HUDEP-2 (cell line): ENCODE measurements at regions not wholly inside any gene's neighbourhood (a gene's known extent, or its start where the extent isn't known, plus 50 kb on each side); places are given as distances from the start of the nearest gene placed in this dataset.
A peak's percentile ranks its signal among the peaks of the same experiment; 100 is the strongest.

Experiments used
- DNase-seq, 76 experiments: peaks; one replicate each; lab custom pipeline; 2025; ENCODE audit not compliant: unreplicated experiment in 76 of 76; lab: John Stamatoyannopoulos, UW

DNA sequence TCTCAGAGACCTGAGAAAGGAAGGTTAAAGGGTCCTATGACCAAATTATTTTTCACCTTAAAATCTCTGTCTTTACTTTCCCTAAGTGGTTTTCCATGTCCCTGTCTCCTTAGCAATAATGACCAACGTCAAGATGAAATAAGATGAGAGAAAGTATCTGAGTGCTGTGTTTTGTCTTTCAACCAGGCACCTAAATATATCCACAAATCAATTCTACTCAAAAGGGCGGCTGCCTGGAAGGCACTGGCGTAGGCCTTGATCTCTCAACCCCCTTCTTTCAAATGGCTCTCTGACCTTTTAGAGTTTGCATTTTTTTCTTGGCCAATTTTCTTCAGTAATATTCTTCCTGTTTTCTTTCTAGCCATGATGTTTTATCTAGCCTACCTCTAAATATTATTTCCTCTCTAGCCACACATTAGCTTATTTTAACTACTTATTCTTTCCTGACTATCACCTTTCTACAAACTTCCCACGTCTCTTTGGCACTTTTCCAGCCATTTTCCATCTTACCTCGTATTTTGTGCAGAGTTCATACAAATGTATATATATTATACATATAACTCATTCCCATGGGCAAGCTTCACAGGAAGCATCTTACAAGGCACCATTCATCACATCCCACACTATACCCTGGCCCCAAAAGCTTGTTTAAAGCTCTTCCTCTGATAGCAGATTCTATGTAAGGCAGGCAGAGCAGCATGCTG, 204.5 kb downstream of the SNX18 start:
- DNase-seq: no peak

DNA sequence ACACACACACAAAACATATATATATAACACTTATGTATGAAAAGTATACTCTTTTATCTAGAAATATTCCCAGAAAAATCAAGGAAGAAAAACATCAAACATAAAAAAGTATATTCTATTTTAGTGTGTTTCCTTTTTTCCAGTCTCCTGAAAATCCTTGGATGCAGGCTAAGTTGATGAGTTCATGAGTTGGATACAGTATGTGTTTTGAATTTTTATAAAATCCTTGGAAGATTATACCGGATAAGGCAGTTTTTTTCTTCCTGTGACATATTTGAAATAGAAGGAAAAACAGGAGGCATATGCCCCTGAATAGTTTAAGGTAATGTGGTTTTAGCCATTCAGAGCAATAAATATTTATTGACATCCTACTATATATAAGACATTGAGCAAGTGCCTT, 203.6 kb downstream of the SNX18 start:
- DNase-seq: no peak

DNA sequence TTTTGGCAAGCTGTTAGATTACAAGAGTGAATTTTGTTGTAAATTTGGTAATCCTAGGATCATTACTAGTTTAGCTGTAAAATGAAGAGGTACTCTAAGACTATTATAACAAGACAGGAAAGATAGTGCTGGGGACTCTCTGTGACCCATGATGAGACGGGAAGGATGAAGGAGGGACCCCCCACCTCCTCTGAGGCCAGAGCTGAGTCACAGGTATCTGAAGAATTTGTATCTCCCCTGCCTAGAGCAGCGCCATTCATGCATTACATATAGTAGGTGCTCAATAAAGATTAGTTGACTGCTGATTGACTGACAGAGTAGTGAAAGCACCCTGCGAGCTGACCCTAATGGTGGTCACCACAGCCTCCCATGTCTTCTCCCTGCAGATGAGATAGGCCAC, 202.8 kb downstream of the SNX18 start:
- DNase-seq: no peak

DNA sequence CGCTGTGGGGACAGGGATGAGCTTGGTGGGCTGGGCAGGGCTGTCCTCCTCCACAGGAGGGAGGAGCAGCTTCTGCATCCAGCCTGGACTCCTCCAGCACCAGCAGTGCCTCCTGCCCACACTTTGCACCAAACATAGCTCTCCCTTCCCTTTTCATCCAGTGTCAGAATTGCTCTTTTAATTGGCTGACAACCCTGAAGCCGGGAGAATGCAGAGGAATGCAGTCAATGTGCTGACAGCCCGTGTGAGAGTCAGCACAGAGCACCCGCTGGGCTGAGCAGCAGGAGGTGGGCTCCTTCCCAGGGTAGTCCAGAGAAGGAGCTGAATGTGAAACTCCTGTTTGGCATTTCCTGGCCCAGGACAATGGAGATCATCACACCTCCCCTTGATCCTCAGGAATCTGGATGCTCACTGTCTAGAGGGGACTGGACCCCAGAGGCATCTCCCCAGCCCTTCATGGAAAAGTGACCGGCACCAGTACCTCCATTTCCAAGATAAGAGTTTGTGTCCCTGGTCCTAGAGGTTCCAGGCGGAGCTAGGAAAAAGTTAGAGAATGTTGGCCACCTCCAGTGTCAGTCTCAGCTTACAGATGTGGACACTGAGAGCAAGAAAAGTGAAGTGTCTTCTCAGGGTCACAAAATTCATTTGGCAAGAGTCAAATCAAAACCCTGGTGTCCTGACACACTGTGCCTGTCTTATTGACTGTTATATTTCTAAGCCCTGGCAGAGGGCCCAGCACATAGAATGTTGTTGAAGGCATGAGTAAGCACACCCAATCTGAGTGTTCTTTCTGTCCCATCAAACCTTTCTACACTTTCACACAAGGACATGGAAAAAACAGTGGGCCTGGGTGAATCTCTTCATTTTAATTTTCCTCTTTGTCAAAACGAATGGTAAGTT, 202.1 kb downstream of the SNX18 start:
- peak in 2 of 76 experiments; percentile 10 to 16 for DNase-seq

DNA sequence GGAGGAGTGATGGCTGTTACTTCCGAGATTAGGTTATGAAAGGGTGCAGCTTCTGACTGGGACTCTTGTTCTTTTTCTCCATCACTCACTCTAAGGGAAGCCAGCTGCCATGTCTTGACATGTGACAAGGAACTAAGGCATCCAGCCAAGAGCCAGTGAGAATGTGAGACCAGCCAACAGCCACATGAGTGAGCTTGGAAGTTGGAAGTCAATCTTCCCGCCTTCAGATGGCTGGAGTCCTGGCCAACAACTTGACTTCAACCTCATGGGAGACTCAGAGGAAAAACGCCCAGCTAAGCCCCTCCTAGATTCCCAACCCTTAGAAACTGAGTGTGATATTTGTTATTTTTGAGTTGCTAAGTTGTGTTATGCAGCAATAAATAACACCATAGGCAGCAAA, 201.1 kb downstream of the SNX18 start:
- no peak for DNase-seq

DNA sequence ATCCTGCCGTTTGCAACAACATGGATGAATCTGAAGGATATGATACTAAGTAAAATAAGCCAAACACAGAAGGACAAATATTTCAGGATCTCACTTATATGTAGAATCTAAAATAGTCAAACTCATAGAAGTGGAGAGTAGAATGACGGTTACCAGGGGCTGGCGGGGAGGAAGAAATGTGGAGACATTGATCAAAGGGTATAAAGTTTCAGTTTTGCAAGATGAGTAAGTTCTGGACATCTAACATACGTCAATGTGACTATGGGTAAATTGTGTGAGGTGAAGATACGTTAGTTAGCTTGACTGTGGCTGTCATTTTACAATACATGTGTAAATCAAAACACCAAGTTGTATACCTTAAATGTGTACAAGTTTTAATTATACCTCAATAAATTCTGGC, 200.3 kb downstream of the SNX18 start:
- no peak for DNase-seq

DNA sequence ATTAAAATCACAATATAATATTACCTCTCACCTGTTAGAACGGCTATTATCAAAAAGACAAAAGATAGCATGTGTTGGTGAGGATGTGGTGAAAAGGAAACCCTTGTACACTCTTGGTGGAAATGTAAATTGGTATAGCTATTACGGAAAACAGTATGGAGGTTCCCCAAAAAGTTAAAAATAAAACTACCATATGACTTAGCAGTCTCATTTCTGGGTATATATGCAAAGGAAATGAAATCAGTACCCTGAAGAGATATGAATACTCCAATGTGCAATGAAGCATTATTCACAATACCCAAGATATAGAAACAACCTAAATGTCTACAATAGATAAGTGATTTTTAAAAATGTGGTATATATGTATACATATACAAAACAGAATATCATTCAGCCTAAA, 199.9 kb downstream of the SNX18 start:
- DNase-seq: no peak

DNA sequence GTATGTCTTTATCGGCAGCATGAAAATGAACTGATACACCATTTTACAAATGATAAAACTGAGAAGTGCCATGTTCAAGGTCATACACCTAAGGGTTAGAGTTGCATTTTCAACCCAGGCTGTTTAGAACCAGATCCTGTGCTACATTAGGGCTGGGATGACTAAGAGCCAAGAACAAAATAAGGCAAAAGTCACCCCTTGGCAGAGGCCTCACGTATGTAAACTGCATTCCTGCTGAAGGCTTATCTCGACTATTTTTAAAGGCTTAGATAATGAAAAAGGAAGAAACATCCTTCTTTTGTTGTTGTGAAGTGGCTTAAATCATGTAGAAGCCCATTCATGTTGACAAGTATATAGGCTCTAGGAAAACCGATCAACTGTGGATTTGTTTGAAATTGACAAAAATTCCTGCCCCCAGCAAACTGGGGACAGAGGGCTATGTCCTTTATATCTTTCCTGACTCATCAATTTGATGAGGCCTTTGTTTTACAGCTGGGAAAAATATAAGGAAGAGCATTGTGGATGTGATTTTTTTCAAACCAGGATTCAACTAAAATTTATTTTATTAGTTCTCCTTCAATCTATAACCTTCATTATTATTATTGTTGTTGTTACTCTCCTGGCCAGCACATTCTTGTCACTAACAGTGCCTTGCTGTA, 196.5 kb downstream of the SNX18 start:
- DNase-seq: no peak

DNA sequence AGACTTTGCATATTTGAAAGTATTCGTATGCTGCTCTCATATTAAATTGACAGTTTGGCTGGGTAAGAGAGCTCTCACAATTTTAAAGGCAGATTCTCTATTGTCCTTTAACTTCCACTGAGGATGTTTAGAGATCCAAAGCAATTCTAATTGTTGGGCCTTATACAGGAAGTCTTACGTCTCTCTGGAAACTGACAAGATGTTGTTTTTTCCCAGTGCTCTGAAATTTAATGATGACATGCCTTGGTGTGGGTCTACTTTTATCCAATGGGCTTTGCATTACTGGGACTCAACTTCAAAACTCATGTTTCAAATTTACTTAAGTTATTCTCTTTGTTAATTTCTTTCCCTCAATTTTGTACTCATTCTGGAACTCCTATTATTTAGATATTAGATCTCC, 191.5 kb downstream of the SNX18 start:
- DNase-seq: no peak

DNA sequence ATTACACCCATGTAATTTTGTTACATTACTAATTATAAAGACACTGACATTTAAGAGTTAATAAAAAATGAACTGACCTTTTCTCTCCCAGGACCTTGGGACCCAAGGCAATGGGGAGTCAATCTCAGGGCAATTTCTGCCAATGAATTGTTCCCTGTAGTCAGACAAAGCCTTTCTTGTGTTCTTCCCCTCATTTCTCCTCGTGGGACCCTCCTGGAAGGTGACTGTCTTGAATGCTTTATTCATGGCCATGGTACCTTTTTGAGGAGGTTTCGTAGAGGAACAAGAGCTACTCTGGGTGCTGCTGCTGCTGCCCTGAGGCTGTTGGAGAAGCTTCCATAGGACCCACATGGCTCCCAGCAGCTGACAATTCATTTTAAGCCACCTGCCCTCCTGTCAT, 190.3 kb downstream of the SNX18 start:
- DNase-seq: no peak

DNA sequence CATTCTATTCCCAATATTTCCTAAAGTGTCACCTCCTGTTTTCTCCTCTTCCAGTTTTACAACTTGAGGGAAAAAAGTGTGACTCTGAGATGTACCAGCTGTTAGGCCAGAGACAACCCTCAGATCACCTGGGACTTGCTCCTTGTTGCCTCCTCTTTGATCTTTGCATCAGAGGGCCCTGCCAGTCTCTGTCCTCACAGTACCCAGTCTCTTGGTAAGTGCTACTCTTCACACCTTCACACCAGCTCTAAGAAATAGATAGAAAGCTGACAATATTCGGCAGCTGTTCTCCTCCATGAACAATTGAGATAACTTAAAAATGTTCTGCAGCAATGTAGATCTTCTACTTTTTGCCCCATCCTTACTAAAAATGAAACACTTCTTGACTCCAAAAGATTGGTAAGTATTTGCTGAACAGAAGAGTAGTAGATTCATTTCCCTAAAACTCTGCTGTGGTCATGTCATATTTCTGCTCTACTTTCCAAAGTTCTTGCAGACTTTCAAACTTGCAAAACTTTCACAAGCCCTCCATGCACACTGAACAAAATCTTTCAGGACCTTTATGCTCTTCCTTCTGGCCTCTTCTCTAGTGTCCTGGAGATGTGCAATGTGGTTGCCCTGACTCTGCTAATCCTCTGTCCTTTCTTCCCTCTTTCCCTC, 188.6 kb downstream of the SNX18 start:
- no peak for DNase-seq

DNA sequence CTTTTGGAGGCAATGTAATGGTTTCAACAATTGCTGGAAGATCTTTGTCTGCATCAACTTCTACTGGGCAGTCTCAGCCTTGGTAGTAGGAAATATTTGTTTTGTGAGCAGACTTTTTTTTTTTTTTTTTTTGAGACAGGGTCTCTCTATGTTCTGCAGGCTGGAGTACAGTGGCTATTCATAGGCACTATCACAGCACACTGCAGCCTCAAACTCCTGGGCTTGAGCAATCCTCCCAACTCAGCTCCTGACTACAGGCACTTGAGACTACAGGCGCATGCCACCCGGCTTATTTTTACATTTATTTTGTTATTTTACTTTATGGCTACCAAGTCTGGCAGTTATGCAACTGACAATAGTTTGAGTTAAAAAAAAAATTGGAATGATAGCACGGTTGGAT, 187.3 kb downstream of the SNX18 start:
- DNase-seq: no peak

DNA sequence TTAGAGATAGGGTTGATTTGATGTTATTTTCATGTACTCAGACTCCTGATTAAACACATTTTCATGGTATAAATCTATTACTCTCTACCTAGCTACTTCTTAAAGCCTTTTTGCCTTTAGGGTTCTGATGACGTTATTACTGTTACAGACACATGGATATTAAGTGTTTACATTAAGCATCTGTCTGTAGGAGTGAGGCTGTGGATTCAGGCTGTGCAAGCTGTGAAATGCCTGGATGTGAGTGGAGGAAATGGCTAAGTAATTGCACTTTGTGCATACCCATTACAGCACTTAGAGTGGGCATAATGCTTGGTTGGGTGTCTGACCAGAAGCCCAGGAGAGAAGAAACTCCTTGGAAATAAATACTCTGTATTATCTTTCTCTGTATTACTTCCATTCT, 186.8 kb downstream of the SNX18 start:
- no peak for DNase-seq

DNA sequence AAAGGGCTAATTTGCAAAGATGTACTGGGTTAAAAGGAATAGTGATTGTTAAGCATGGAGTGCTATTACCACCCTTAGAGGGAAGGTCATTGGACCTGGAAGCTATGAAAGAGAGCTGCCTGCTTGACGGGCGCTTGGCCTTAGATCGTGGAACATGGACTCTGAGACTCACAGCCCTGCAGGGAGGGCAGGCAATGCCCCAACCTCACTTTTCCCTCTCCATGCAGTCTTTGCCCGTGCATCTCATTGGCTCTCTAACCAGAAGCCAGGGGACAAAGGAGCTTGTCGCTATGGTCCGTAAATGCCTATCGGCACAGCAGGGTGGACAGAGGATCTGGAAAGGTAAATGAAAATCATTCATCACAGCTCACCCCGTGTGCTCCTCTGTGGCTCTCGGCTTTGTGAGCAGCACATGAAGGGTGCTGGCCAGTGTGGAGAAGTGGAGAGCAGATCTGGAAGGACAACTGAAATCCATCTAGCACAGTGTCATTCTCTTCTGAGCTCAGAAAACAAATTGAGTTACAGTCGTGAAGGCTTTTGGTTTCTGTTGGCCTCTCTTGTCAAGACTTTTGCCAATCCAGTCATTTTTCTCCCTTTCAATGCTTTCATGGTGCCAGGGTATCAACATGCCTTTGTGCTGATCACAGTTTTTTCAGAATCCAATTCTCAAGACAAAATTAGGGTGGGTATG, 186.2 kb downstream of the SNX18 start:
- DNase-seq: no peak

DNA sequence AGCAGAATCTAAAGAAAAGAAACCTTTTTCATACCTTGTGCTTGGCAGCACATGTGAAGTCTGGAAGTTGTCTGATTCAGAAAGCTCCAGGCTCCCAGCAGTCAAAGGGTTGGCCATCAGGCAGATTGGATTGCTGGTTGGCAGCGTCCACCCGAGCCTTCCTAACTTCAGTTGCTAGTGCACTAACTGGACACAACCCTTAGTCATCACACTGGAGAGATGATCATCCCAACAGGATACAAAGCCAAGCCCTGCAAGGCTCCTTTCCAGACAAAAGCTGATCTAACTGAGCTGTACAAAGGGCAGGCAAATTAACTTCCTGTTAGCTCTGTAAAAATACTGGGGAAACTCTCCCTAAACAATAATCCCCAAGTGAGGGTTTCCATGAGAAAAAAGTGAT, 185.6 kb downstream of the SNX18 start:
- no peak for DNase-seq

DNA sequence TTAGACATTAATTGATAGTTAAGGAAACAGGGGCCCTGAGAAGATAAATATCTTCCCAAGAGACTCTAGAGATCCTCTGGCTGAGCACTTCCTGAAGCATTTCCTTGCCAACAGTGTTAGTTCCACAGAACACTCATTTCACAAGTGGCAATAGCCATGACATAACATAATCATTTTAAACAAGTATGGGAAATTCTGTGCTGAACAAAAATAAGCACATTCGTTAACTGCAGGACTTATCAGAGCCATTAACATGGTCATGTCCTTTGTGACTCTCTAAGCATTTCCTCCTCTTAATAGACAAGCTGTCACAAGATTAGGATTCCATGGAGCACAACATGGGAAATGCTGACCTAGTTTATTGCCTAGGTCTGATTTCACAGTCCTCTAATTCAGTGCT, 184.9 kb downstream of the SNX18 start:
- DNase-seq: no peak

DNA sequence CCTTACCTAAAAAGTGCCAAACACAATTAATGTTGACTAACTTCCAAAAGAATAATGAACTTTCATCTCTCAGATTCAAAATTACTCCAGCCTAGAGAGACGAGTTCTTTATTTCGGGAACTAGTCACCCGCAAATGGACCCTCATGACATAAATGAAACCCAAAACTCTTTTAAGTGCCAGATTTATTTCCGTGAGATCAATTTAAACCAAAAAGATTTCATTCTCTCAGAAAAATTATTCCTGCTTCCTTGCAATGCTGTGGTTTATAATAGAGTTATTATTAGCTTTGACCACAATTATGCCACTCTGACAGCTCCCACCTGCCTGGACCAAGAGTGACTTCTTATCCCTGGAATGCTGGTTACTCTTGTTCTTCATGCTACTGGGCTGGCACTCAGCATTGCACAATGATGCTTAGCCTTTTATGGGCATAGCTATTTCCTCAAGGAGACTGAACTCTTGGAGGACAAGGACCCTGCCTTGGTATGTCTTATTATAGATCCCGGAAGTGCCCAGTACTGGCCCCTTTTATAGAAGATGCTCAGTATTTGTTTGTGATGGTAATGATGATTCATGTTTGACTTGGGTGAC, 183.5 kb downstream of the SNX18 start:
- DNase-seq: no peak

DNA sequence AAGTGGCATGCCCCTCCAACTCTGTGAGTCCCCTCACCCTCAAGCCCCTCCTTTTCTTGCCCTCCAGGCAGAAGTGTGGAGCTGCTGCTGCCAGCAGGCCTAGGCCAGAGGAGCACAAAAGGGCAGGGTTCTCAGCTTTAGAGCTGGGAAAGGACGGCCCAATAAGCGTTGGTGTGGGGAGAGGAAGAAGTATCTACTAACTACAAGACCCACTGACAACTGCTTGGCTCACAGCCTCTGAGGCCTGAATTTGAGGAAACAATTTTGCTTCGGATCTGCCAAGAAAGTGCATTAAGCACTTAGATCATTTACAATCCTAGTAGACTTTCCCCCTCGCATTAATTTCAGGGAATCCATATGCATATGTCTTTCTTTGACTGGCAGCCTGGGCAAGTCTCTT, 179.4 kb downstream of the SNX18 start:
- no peak for DNase-seq

DNA sequence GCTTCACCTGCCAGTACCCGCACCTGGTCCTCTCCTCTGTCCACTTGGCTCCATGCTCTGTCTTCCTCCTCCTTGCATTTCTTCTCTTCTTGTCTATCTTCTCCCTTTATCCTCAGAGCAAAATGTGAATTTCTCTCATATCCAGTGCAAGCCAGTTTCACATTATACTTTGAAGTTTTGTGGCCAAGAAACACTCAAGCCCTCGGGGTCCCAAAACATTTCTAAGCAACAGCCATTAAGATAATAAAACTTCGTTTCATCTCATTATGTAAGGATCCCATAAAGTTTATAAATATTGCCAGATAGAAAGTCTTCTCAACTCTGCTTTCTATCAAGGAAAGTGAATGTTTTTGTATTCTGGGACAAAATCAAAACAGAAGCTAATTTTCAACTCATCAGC, 178.8 kb downstream of the SNX18 start:
- DNase-seq: no peak
